Ramos (cell line): ENCODE measurements at regions not wholly inside any gene's neighbourhood (a gene's known extent, or its start where the extent isn't known, plus 50 kb on each side); places are given as distances from the start of the nearest gene placed in this dataset.

Source experiments
- in situ Hi-C: fragments of 300-500 bp; cut with MboI; formaldehyde crosslinking; loops from one replicate; pipeline ENCODE4 v1.14.3; 2022; ENCODE audit warnings: low sequenced_read_pairs; ENCODE audit not compliant: unreplicated experiment

DNA sequence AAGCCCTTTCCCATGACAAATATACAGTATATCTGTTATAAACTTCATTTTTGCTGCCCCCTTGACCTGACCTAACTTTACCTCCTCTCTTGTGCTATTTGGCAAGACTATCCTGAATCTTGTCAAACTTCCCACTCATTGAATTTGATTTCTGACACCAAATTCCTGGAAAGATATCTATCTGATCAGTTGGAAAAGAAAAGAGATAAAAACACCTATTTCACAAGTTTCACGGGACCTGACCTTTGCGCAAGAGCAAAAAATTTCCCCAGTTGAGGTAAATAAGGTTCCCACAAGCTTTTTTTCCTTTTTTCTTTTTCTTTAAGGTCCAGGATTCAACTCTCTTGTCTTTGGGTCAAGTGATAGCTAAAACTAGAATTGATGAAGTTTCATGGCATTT lies 189.2 kb upstream of the LPP start:
- in situ Hi-C loops = loop anchor here (5.0 to 25.0 kb wide), 4 partner anchors 222 to 1177 kb away; partner anchors contain the start of gene EIF4A2

- in situ Hi-C loops = loop anchor here (5.0 to 25.0 kb wide), 4 partner anchors 224 to 1179 kb away; partner anchors contain the start of gene EIF4A2
Measured at GRCh38 chr3:187966096-187966495, 187.9 kb upstream of the LPP start.

DNA sequence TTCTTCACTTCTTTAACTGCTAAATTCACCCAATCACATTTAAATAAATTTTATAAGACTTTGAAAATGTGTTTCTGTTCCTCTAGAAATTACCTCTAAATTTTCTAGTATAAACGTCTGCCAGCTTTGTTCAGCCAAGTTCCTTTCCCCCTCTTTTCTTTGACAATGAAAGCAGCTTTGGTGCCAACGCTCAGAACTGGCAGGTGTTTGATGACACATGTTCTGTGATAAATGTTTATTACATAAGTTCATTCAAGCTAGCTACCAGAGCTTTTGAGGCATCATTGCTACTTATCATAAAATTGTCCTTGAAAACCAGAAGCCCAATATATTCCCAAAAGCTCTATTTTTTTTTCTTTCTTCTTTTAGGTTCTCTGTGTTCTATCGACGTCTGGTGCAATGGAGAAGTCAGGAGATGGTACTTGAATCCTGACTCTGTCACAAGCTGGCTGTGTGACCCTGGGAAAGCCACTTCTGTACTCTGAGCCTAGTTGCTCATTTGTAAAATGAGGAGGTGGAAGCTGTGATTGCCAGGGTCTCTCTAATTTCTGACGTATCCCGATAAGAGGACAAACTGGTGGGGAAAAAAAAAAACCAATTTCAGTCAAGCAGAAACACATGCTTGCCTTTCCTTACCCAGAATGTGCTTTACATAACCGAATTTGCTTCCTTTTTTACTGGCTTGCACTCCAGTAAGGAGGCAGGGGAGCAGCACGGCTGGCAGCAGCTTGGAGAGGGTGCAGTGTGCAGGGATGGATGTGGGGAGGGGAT lies 187.1 kb upstream of the LPP start:
- in situ Hi-C loops = loop anchor here (5.0 to 25.0 kb wide), 4 partner anchors 225 to 1180 kb away; partner anchors contain the start of gene EIF4A2

DNA sequence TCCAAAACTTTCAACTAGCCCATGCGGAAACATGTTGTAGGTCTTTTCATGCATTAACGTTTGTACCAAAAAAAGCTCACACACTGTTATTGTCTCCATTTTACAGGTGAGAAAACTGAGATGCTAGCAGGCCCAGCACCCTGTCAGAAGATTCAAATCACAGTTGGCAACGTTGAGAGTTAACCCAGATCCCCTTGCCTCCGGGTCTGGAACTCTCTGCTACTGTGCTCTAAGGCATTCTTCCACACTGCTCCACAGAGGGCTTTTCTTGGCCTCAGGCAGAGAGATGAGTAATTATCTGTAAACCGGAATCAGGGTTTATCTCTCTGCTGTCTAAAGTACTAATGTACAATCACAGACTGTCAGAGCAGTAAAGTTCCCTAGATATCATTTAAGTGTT lies 186.0 kb upstream of the LPP start:
- in situ Hi-C loops = loop anchor here (5.0 to 25.0 kb wide), 4 partner anchors 226 to 1181 kb away; partner anchors contain the start of gene EIF4A2

GRCh38 chr3:187968883-187969580 lies 184.9 kb upstream of the LPP start:
- in situ Hi-C loops = loop anchor here (5.0 to 25.0 kb wide), 4 partner anchors 227 to 1182 kb away; partner anchors contain the start of gene EIF4A2

GRCh38 chr3:187969581-187969950 lies 184.4 kb upstream of the LPP start:
- in situ Hi-C loops = loop anchor here (5.0 to 25.0 kb wide), 4 partner anchors 227 to 1182 kb away; partner anchors contain the start of gene EIF4A2

- in situ Hi-C loops = loop anchor here (5.0 to 25.0 kb wide), 5 partner anchors 68 to 1183 kb away; partner anchors contain the start of gene EIF4A2
Measured at GRCh38 chr3:187970106-187970505, 183.9 kb upstream of the LPP start.

- in situ Hi-C loops = loop anchor here (5.0 to 25.0 kb wide), 5 partner anchors 69 to 1184 kb away; partner anchors contain the start of gene EIF4A2
Measured at GRCh38 chr3:187971629-187972028, 182.3 kb upstream of the LPP start.

DNA sequence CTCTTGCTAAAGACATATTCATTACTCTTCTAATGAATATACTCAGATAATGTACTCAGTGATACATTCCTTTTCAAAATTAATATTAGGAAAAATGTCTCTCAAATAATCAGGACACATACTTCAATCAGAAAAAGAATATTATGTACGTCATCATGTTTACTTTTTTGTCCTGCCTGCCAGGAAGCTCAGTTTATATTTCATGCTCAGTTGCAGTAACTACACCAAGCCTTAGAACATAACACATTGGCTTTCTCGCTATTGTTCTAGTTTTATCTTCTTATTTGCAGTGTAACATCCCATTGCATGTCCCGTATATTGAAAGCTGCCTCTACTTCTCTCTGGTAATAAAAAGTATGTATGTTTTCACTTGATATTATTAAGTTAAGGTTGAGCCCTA lies 181.5 kb upstream of the LPP start:
- in situ Hi-C loops = loop anchor here (5.0 to 25.0 kb wide), 5 partner anchors 70 to 1185 kb away; partner anchors contain the start of gene EIF4A2

GRCh38 chr3:187973977-187974870 lies 179.7 kb upstream of the LPP start:
- in situ Hi-C loops = loop anchor here (5.0 to 25.0 kb wide), 5 partner anchors 72 to 1187 kb away; partner anchors contain the start of gene EIF4A2

DNA sequence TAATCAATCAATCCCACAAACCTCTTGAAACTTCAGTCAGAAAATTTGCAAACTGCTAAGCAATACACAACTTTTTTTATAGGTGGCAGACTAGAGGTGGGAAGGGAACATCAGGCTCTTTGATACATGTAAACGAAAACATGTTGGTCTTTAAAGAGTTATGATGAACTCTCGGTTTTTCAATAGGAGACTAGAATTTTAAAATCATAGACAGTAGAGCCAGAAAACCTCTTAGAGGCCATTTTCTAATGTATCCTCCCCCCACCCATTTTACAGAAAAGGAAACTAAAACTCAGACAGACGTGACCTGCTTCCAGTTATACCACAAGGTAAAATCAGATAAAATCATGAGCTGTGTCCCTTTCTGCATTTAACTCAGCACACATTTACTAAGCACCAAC lies 179.1 kb upstream of the LPP start:
- in situ Hi-C loops = loop anchor here (5.0 to 25.0 kb wide), 5 partner anchors 73 to 1188 kb away; partner anchors contain the start of gene EIF4A2

DNA sequence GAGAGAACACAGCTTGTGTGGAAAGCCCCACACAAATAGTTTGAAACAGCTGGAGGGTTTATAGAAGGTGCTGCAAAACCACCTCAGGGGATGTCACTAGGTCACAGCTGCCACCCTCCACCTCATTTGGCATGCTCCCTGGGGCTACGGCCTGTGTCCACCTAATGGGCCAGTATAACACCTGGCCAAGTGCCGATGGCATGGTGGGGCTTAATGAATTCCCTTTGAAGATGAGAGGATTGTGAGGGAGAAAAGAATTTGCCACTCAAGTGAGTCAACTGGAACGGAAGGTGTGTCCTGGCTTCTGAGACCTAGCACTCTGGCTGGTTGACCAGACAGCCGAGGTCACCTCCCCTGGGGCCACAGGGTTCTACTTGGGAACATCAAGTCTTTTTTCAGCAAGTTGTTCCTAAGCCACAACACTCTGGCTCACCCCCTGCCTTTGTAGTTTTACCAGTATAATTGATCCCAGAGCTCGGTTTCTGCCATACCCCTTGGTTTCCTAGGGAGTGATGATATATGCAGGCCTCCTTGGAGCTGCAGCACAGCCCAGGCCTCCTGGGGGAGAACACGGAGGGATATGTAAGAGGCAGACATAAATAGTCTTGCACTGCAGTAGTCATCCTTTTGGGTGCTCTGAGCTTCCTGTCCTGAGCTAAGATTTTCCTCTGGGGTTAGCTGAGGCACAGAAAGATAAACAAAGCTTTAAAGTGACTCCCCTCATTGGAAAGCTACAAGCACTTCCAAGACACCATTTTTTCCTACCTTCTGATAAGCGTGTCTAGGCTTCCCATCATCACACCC lies 178.2 kb upstream of the LPP start:
- in situ Hi-C loops = no loop called here

GRCh38 chr3:187976365-187976900 lies 177.5 kb upstream of the LPP start:
- in situ Hi-C loops = no loop called here

- in situ Hi-C loops = no loop called here
Measured at GRCh38 chr3:187977659-187978058, 176.3 kb upstream of the LPP start.

DNA sequence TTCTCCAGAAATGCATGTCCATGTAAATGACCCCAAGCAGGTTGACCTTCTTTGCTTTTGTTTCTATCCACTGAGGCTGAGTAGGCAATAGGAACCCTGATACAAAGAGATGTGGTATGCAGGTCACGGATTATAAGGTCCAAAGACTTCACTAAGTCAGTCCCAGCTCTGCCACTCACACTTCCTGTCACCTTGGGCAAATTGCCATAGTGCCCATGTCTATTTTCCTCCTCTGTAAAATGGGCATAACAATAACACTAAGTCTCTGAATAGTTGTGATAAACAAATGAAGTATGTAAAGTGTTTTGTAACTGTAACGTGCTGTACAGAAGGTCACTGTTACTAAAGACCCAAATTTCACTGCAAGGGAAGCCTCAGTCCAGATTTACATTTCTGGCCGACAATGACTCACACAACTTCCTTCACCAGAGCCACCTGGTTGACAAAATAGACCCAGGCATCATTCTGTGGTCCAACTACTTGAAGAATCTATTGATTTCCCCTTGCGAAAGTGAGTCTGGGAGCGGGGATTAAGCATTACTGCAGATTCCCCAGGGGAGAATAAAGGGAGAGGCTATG lies 175.4 kb upstream of the LPP start:
- in situ Hi-C loops = no loop called here

DNA sequence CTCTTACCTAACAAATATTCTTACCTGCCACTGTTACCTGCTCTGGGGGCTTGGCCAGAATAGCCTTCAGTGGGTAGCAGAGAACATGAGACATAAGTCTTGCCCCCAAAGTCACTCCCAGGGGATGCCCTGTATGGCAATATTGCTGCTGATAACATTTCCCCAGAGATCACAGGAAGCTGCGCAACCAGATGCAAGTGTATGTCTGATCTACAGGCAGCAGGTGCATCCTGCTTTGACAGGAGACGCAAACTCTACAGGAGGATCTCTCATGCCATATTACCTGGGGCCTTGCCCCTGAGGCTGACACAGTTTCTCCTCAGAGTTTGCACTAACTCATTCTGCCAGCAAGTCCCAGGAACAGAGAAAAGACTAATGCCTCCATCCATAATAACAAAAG lies 174.4 kb upstream of the LPP start:
- in situ Hi-C loops = no loop called here

DNA sequence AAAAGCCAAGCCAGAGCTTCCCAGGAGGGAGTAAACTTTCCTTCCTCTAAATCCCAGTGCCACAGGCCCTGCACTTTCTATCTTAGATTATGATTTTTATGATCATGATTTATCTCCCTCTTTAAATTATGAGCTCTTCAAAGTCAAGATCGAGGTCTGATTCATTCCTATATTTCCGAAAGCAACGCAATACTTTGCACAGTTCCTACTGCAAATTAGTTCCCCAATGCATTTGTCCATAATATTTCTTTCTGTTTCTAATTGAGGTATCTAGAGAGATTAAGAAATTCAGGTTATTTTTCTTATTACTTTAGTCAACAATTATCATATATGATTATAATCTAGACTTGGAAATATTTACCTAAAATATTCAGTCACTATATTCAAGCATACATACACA lies 173.1 kb upstream of the LPP start:
- in situ Hi-C loops = loop anchor here (5.0 kb wide), 1 partner anchor 101 kb away; no protein-coding TSS in a partner anchor

GRCh38 chr3:187982142-187982541 lies 171.8 kb upstream of the LPP start:
- in situ Hi-C loops = loop anchor here (5.0 kb wide), 1 partner anchor 100 kb away; no protein-coding TSS in a partner anchor
